HG03575 (cell line): ENCODE measurements at regions not wholly inside any gene's neighbourhood (a gene's known extent, or its start where the extent isn't known, plus 50 kb on each side); places are given as distances from the start of the nearest gene placed in this dataset.
"Not testable (repeated sequence)": the region's sequence is repeated elsewhere in the genome, so short reads cannot be mapped to it uniquely, and the experiment has no call there.

Source experiments
- ATAC-seq: cut with Tn5 transposase; IDR thresholded peaks from one replicate; pipeline ENCODE4 v1.9.1; 2021; ENCODE audit not compliant: unreplicated experiment, insufficient number of reproducible peaks, low FRiP score; ENCODE audit errors: extremely low read depth

DNA sequence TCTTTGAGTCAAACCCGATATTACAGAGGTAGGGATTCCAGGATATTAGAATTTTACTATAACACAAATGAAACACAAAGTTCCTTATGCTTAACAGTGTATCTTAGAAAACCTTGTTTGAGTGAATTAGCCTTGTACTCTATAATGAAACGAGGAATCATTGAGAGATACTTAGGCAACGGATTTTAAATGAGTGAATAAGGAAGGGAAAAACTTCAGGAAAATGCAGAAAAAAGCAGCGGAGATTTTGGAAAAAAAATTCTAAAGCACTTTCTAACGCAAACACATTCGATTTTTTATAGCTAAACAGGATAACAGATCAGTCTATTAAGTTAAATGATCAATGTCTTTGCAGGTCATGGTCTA, 137.3 kb downstream of the HFE start:
- ATAC-seq: no peak

GRCh38 chr6:26224940-26225847, 138.0 kb downstream of the HFE start:
- no peak for ATAC-seq

DNA sequence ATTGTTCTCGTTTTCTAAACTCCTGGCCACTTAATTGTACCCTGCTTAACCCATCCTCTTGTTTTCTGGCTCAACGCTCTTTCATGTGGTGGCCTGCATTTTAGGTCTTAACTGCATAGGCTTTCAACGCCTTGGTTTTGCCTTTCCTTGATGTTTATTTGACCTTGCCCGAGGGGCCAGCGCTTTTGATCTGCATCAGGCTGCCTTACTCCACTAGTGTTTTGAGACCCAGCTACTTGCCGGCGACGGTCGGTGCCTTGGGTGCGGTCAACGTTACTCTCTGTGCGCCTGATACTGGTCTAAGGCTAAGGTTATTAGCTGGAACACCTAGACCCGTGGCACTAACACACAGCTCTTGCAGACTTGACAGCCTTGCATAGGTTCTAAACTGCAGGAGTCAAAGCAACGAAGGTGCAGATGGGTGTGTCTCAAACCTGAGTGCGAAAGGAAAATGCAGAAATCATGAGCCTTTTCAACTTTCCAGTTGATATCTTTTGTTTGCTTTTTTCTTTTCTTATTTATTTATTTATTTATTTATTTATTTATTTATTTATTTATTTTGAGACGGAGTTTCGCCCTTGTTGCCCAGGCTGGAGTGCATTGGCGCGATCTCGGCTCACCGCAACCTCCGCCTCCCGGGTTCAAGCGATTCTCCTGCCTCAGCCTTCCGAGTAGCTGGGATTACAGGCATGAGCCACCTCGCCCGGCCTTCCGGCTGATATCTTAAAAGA, 138.8 kb downstream of the HFE start:
- ATAC-seq: no peak

DNA sequence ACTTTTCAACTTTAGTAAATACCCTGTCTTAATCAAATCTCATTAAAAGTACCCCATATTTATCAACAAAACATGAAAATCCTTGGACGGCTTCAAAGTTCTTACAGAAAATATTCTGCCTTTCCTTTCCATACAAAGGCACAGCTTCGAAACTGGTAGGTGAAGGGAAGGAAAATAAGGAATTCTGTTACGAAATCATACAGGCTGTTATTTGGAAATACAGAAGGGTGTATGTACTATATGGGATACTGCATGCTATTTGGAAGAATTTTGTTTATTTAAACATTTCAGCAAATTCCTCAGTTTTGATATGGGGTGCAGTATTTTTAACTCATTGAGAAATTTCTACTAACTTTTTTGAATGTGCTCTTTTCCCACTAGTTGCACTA, 138.4 kb upstream of the BTN3A2 start:
- ATAC-seq: no peak

DNA sequence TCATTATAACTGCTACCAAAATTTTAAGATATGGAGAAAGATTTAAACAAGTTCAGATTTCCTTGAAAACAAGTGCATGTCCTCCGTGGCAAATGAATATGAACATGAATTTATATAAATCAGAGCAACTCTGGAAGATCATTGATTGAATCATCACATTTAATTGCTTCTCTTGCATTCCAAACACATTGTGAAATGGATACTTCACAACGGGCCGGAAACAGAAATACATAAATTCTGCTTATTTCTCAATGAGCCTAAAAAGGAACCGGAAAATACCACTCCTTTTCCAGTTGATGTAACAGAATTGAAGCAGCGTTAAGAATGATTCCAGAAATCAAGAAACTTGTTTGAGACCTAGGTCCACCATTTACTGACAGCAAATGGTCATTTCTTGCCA, 134.6 kb upstream of the BTN3A2 start:
- ATAC-seq: no peak

DNA sequence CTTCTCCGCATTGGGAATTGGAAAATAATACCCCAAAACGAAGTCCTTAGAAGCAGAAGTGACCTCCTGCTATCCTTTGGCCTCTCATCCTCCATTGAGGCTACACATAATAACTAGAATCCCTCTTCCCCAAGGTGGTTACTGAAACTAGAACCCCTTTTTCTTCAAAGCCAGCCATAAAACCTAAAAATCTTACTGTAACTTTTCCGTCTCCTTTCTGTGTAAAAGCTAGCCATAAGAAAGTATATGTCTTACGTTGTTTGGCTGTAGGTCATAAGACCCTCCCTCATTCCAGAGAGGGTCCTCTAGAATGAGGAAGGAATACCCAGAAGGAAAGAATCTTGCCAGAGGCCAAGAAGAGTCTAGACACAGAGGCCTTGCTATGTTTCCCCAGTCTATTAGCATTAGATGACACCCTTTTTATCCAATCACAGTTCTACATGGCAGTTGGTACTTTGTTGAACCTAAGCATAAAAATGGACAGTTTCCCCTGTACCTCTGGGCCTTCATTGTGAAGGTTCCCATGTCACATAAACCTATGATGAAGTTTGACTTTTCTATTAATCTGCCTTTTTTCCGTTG, 133.9 kb upstream of the BTN3A2 start:
- ATAC-seq: no peak

GRCh38 chr6:26232306-26232939, 132.6 kb upstream of the BTN3A2 start:
- no peak for ATAC-seq

DNA sequence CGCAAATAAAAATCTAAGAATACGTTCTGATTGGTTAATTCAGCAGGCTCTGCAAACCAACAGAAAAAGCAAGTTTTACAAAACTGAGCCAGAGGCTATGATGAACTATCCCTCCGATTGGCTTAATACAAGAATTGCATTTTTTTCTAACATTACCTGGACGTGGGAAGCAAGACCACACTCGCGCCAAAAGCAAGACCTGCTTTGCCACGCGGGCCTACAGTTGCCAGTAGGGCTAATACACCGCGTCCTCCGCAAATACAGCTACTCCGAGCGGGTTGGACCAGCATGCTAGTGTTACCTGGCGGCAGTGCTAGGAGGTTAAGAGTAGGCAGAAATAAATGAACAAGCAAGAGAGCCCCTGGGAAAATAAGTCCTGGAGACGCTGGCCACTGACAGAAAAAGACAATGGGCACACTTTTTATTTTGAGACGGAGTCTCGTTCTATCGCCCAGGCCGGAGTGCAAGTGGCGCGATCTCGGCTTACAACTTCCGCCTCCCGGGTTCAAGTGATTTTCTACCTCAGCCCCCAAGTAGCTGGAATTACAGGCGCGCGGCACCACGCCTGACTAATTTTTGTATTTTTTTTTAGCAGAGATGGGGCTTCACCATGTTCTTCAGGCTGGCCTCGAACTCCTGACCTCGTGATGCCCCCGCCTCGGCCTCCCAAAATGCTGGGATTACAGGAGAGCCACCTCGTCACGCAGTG, 131.9 kb upstream of the BTN3A2 start:
- no peak for ATAC-seq

DNA sequence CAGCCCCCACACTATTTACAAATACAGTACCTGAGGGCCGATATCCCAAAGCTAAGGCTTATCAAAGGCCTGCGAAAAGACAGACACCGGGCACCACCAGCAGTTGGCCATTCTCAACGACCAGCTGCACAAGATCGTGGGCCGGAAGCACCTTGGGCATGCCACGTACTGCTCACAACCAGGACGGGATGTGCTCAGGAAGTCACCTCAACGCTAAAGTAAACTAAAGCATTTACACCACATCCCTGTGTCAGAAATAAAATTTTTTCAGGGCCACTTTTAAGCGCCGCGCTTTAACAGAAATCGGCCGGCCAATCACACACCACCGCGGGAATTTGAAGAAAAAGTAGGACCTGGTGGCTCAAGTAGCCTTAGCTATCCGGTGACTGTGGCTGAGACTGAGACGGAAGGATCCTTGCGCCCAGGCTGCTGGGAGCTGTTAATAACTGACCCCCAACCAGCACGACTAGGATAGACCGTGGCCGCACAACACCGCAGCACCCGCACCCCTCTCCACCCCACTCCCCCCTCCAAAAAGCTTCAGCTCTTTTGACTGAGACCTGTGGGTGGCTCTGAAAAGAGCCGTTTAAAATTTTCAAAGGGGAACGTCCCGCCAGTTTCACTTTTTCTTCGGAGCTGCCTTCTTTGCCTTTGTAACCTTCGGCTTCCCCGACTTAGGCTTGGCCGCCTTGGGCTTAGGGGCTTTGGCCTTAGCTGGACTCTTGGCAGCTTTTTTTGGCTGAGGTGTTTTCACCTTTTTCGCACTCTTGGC, 131.2 kb upstream of the BTN3A2 start:
- no peak for ATAC-seq

DNA sequence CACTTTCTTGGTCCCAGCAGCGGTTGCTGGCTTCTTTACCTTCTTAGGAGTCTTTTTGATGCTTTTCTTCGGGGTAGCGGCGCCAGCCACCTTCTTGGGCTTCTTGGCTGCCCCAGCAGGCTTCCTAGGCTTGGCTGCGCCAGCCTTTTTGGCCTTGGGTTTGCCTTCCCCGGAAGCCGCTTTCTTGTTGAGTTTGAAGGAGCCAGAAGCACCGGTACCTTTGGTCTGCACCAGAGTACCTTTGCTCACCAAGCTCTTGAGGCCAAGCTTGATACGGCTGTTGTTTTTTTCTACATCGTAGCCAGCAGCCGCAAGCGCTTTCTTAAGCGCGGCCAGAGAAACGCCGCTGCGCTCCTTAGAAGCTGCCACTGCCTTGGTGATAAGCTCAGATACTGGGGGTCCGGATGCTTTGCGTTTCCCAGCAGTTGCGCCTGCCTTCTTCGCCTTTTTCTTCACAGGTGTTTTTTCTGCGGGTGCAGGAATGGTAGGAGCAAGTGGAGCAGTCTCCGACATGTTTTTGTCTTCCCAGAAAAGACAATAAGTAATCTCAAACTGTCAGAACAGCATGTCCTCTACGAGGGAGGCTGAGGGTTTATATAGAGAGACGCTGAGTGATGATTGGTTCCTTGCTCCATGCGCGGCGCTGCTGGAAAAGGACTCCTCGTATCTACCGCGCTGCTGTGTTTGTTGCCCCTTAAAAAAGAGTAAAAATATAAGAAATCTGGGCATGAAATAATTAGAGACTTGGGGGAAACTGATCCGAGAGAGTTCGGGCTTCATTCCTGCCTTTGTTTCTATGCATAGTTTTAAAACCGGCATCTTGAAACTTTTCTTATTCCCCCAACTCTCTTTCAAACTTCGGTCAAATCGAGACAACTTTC, 130.3 kb upstream of the BTN3A2 start:
- no peak for ATAC-seq

- ATAC-seq: no peak
Observed at GRCh38 chr6:26235302-26235670, 129.7 kb upstream of the BTN3A2 start.

DNA sequence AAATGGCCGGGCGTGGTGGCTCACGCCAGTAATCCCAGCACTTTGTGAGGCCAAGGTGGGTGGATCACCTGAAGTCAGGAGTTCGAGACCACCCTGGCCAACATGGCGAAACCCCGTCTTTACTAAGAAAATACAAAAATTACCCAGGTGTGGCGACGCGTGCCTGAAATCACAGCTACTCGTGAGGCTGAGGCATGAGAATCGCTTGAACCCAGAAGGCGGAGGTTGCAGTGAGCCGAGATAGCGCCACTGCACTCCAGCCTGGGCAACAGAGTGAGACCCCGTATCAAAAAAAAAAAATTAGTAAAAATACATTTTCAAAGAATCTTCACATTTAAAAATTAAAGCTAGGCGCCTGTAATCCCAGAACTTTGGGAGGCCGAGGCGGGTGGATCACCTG, 125.6 kb upstream of the BTN3A2 start:
- ATAC-seq: not testable (repeated sequence)

DNA sequence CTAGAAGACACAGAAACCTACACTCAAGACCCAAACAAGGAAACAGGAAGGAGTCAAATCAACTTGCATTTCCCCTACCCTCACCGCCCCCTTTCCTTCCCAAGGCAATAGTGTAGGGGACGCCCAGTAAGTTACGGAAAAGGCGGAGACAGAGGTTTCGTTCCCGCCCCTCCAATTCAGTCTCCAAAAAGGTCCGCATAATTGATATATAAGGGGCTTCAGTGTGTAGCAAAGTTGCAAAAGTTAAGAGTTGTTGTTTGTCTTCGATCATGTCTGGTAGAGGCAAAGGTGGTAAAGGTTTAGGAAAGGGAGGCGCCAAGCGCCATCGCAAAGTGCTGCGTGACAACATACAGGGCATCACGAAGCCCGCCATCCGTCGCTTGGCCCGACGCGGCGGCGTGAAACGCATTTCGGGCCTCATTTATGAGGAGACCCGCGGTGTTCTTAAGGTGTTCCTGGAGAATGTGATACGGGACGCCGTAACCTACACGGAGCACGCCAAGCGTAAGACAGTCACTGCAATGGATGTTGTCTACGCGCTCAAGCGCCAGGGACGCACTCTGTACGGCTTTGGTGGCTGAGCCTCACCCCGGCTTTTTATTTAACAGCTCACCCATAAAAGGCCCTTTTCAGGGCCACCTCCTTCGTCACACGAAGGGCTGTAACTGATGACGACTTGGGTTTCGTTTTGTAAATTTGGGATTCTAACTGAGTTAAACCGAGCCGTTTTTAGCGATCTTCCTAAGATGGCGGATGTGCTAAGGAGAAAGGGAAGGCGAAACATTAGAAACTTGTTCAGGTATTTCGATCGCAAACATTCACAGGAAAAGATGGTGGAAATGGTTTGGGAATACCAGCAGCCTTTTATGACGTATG, 124.6 kb upstream of the BTN3A2 start:
- no peak for ATAC-seq

GRCh38 chr6:26241033-26241895, 123.7 kb upstream of the BTN3A2 start:
- ATAC-seq: no peak

GRCh38 chr6:26243132-26243531, 121.9 kb upstream of the BTN3A2 start:
- ATAC-seq: no peak

DNA sequence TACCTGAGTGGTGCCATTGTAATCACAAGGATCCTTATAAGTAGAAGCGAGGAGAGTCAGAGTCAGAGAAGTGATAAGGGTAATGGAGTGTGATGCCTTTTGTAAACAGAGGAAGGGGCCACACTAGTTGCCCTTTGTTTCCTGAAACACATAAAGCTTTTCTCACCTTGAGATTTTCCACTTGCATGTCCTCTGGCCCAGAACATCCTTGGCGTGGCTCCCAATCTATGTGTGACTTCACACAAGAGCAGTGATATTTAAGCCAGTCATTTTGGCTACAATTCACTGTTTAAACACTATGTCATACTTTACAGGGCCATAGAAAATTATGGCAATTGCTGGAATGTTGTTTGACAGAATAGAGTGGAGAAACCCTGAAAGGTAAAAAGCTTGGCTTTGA, 121.2 kb upstream of the BTN3A2 start:
- no peak for ATAC-seq
